GM21737 (cell line): ENCODE measurements at regions not wholly inside any gene's neighbourhood (a gene's known extent, or its start where the extent isn't known, plus 50 kb on each side); places are given as distances from the start of the nearest gene placed in this dataset.

Source experiments
- ATAC-seq: cut with Tn5 transposase; IDR thresholded peaks from one replicate; pipeline ENCODE4 v1.9.1; 2021; ENCODE audit warnings: mild to moderate bottlenecking, moderate library complexity; ENCODE audit not compliant: unreplicated experiment

DNA sequence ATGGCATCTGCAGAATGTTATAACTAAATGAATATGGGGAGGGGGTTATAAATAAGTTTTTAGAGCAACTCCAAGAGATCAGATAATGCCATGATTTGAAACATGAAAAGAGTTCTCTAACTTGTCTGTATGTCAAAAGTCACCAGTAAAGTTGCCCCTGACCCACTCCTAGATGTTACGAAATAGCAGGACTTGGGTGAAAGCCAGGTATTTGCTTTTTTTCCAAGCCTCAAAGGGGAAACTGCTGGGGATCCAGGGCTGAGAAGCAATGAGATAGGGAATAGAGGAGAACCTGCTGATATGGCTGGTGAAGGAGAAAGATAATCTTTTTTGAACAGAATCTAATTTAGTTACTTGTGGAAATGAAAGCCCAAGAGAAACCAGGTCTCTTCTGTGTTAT lies 191.5 kb upstream of the CDH20 start:
- no peak for ATAC-seq

DNA sequence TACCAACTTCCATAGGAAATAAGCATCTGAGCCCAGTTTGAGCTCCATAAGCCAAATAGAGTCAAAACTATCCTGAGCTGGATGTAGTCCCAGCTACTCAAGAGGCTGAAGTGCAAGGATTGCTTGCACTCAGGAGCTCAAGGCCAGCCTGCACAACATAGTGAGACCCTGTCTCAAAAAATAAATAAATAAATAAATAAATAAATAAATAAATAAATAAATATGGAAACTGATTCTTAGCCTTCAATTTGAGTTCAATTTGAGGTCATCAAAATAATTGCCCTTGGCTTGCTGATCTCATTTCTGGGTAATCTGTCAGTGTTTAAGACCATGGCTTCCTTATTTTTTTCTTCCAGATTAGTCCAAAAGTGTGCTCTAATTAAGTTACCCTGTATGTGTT lies 184.9 kb upstream of the CDH20 start:
- ATAC-seq, result no peak

- ATAC-seq, result no peak
Observed at GRCh38 chr18:61149786-61150185, 183.4 kb upstream of the CDH20 start.

- ATAC-seq, result no peak
Observed at GRCh38 chr18:61153571-61153970, 179.7 kb upstream of the CDH20 start.

- ATAC-seq, result no peak
Observed at GRCh38 chr18:61154866-61155265, 178.4 kb upstream of the CDH20 start.

DNA sequence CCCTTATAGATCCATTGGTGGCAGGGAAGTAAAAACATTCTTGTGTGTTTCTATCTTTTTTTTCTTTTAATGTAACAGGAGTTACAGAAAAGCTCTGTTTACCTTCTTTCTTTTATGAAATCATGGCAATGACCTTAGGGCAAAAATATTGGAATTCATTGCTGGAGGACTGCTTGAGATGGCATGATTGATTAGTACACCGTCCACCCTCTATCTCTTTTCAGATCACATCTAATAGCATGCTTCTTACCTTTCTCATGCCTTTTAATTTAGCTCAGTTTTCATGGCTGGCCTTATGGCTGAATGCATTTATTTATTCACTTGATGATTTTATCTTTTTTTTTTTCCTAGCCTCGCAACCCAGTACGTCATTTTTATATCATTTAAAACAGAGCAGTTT lies 177.6 kb upstream of the CDH20 start:
- ATAC-seq, result no peak

GRCh38 chr18:61157451-61157850 lies 175.8 kb upstream of the CDH20 start:
- no peak for ATAC-seq

DNA sequence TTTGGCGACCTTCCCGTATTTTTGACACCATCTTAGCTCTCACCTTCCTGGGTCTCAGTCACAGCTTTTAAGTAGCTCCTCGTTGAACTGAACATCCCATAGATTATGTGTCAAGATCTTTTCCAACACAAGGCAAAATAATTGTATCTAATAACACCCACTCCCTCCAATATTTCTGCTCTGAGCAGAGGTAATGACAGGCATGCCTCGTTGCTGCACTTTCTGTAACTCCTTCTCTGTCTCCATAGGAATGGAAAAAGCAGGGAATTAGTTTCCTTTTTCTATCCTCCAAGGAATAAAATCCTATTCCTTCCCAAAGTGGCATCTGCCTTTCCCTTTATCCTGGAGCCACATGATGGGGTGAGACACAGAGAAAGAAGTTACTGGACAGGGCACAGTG lies 174.0 kb upstream of the CDH20 start:
- ATAC-seq, result no peak

DNA sequence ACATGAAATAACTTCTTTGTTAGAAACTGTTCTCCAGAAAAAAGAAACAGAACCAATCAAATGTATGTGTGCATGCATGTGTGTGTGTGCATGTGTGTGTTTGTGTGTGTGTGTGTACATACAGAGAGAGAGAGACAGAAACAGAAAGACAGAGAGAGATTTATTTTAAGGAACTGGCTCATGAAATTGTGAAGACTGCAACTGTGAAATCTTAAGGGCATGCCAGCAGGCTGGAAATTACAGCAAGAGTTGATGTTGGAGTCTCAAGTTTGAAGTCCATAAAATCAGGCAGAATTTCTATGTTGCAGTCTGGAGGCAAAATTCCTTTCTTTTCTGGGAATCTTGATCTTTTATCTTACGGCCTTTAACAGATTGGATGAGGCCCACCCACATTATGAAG lies 168.9 kb upstream of the CDH20 start:
- no peak for ATAC-seq

DNA sequence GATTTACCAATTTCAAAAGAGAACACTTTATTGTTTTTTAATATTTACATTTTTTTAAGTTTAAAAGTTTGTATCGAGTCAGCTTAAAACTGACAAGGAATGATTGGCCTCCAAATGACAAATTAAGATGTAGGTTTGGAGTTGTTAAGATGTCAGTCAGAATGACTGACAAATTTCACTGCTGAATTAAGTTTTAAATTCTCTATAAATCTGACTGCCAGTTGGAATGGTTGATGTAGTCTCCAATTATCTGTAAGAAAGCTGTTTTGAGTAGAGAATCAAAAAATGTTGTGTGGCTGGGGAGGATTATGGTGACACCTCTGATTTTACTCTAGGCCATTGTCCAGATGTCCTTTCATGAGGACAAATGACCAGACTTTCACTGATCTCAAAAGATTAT lies 165.3 kb upstream of the CDH20 start:
- ATAC-seq, result no peak

GRCh38 chr18:61169386-61169785 lies 163.8 kb upstream of the CDH20 start:
- no peak for ATAC-seq

- no peak for ATAC-seq
Observed at GRCh38 chr18:61172624-61173023, 160.6 kb upstream of the CDH20 start.

DNA sequence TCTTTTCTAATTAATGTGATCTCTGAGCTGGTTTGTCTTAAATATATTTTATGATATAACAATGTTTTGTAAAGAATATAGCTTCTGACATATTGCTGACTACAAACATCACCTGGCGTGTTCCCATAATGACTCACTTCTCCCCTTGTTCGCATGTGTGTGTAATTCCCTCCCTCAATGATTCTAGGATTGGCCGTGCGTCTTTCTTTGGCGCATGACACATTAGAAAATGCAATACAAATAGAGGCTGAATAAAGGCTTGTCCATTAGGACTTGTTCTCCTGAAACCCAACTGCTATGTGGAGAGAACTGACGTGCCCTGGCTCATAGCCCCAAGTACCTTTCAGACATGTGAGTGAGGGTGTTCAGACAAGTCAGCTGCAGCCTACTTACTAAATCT lies 159.7 kb upstream of the CDH20 start:
- ATAC-seq, result no peak

DNA sequence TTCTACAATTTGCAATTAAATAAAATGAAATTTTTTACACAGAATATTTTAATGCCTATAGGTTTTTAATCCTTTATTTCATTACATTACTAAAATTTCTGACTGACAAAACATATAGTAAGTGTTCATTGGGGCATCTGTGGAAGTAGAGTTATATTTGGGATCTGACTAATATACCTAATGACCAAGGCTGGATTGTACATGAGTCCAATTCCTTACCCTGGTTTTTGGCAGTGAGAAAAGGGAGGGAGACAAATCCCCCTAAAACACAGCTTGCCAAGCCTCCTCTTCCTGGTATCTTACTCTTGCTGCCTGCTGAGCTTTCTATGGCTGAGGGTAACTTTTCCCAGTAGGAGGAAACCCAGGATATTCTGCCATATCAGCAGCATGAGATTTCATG lies 149.4 kb upstream of the CDH20 start:
- no peak for ATAC-seq

GRCh38 chr18:61187971-61188370 lies 145.3 kb upstream of the CDH20 start:
- ATAC-seq, result no peak

DNA sequence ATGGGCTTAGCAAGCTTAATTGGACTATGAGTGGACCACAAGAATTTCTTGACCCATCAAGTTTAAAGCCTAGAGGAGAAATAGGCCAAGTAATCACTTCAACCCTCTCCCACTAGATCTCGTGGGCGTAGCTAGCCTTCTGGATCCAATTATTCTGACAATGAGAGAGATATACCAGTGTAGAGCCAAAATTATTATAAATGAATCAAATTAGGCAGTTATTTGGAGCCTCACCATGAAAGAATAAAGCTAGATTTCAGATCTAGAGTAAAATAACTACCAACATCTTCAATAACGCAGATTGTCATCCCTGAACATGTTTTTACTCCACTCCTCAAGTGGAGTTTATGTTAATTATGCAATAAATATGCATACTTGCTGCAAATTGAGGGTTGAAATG lies 143.9 kb upstream of the CDH20 start:
- no peak for ATAC-seq

DNA sequence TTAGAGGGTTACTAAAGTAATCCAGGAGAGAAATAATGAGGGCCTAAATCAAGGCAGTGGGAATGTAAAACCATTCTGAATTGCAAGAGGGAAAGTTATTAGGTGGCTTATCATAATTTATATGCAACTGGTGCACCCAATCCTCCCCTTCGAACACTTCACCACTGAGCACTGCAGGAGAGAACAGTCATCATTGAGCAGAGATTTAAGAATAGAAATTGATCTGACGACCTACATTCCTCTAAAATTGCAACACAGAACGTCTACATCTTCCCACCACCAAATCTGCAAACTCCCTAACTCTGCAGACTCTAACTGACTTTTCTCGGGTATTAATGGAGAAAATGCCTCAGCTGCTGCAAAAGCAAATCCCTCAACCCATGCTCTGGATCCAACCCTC lies 138.5 kb upstream of the CDH20 start:
- no peak for ATAC-seq

DNA sequence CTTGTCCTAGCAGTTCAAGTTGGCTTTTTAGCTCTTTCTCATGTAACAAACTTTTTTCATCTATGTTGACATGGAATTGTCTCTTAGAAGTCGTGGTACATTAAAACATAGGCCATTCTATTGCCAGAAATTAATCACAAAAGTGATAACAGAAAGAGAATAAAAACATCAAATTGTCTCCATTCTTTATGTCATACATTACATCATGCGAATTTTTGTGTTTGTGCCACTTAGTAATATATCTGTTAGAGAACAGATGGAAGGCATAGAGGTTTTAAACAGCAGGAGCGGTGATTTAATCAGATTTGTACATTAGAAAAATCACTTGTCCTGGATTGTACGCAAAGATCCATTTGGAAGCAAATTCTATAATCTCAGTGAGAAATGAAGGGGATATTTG lies 136.5 kb upstream of the CDH20 start:
- no peak for ATAC-seq

DNA sequence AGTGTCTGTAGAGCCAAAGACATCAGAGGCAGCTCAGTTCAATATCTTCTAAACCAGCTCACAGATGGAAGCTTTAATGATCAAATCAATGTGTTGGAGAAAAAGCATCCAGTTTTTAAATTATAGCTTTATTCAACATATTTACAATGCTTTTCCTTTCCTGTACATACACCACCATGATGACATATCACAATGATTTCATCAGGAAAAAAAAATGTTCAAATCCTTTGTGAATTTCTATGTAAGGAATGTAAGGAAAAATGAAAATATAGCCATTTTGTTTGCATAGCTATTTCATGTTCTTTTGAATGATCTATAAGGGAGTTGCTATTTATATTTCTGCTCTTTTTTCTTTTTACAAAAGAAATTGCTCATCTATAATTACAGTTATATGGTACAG lies 134.7 kb upstream of the CDH20 start:
- ATAC-seq, result no peak

DNA sequence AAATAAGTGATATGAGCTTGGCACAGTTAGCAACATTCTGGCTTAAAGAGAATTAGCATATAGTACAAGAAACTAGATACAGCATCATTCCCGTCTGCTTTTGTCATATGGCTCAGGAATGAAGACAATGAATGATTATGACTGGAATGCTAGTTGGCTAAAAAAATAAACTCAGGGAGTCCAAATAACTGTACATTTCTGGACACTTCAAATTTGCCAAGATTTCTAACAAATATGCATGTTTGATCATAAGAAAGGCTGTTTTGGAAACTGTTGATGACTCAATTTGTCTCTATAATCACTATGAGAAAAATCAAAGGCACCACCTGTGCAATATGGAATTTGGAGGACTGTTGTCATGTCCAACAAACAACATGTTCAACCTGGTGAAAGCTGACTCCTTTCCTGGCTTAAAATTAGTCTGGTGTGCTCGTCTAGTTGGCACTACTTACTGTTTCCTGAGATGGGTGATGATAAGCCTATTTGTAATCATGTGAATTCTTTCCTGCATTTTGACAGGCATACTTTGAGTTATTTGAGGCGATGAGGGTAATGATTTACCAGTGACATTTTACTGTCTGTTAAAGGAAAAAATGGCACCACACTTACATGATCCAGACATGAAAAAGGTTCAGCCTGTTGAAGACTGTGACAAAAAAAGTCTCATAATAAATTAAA lies 133.9 kb upstream of the CDH20 start:
- ATAC-seq, result no peak

GRCh38 chr18:61201511-61201910 lies 131.7 kb upstream of the CDH20 start:
- no peak for ATAC-seq

DNA sequence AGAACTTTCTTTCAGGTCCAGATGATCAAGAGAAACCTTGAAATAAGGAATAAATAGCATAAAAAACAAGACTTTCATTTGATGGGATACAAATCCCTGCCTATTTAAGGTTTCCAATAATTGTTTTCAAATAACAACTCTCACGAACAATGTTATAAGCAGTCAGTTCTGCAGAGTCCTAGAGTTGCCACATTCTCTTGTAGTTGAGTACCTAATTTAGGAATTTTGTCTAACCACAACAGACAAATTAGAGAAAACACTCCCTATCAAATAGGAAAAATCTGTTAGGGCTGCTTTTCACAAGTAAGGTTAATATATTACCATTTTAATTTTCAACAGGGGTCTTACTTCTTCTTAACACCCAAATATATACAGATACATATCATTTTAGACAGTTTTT lies 130.1 kb upstream of the CDH20 start:
- no peak for ATAC-seq

DNA sequence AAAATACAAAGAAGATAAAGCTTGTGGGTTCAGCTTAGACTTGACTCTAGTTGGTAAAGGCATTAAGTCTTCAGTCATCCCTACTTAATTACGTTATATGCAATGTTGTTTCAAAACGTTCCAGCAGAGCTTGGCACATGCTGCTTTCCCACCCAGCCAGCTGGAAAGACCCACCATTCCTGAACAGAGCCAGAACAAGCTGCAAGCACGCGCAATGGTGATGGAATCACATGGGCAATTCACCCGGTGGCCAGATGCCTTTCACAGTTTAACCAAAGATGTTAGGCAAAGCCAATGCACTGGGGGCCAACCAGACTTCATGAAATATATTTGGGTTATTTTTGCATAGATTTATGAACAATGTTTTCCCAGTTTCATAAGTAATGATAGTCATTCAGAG lies 123.4 kb upstream of the CDH20 start:
- ATAC-seq, result no peak

GRCh38 chr18:61216051-61216450 lies 117.2 kb upstream of the CDH20 start:
- no peak for ATAC-seq
